Inferior parietal cortex (tissue), 1 donor: ENCODE measurements at regions not wholly inside any gene's neighbourhood (a gene's known extent, or its start where the extent isn't known, plus 50 kb on each side); places are given as distances from the start of the nearest gene placed in this dataset.
"Not testable (repeated sequence)": the region's sequence is repeated elsewhere in the genome, so short reads cannot be mapped to it uniquely, and the experiment has no call there.

Experiments
- DNase-seq: peaks from one replicate; pipeline ENCODE4 v3.0.0-alpha.2; 2016; ENCODE audit errors: extremely low spot score

GRCh38 chr2:111424851-111425309, 304.2 kb downstream of the BCL2L11 start:
- DNase-seq = not testable (repeated sequence)

GRCh38 chr2:111425789-111426201, 305.1 kb downstream of the BCL2L11 start:
- DNase-seq = not testable (repeated sequence)

GRCh38 chr2:111427346-111427745, 306.6 kb downstream of the BCL2L11 start:
- not testable (repeated sequence) for DNase-seq

- not testable (repeated sequence) for DNase-seq
Measured at GRCh38 chr2:111428915-111429314, 308.2 kb downstream of the BCL2L11 start.

- DNase-seq = not testable (repeated sequence)
Measured at GRCh38 chr2:111429353-111429752, 308.6 kb downstream of the BCL2L11 start.

- DNase-seq = not testable (repeated sequence)
Measured at GRCh38 chr2:111430817-111431661, 310.3 kb downstream of the BCL2L11 start.

GRCh38 chr2:111432423-111432822, 311.7 kb downstream of the BCL2L11 start:
- DNase-seq = not testable (repeated sequence)

GRCh38 chr2:111432916-111433499, 312.3 kb downstream of the BCL2L11 start:
- not testable (repeated sequence) for DNase-seq

GRCh38 chr2:111433892-111434607, 313.3 kb downstream of the BCL2L11 start:
- DNase-seq = not testable (repeated sequence)

GRCh38 chr2:111434608-111434939, 313.9 kb downstream of the BCL2L11 start:
- not testable (repeated sequence) for DNase-seq

- DNase-seq = not testable (repeated sequence)
Measured at GRCh38 chr2:111435553-111436310, 315.0 kb downstream of the BCL2L11 start.

- DNase-seq = not testable (repeated sequence)
Measured at GRCh38 chr2:111436411-111436810, 315.7 kb downstream of the BCL2L11 start.

GRCh38 chr2:111437288-111437990, 316.7 kb downstream of the BCL2L11 start:
- DNase-seq = not testable (repeated sequence)

GRCh38 chr2:111438161-111438560, 317.4 kb downstream of the BCL2L11 start:
- DNase-seq = not testable (repeated sequence)

- DNase-seq = not testable (repeated sequence)
Measured at GRCh38 chr2:111439237-111439636, 318.5 kb downstream of the BCL2L11 start.

GRCh38 chr2:111441614-111442013, 320.9 kb downstream of the BCL2L11 start:
- DNase-seq = not testable (repeated sequence)

GRCh38 chr2:111442767-111443454, 322.2 kb downstream of the BCL2L11 start:
- not testable (repeated sequence) for DNase-seq

- DNase-seq = not testable (repeated sequence)
Measured at GRCh38 chr2:111444516-111444915, 323.8 kb downstream of the BCL2L11 start.

GRCh38 chr2:111445191-111445929, 324.6 kb downstream of the BCL2L11 start:
- not testable (repeated sequence) for DNase-seq
